Mesenchymal stem cell (in vitro differentiated cells and primary cell): ENCODE measurements at regions not wholly inside any gene's neighbourhood (a gene's known extent, or its start where the extent isn't known, plus 50 kb on each side); places are given as distances from the start of the nearest gene placed in this dataset.
A peak's percentile ranks its signal among the peaks of the same experiment; 100 is the strongest.

ENCODE experiments used
- DNase-seq: peaks from one replicate; pipeline ENCODE4 v3.0.0-alpha.2; 2013
- H2AFZ ChIP-seq: one replicate; pipeline ENCODE4 v1.6.1; 2013; ENCODE audit warnings: low read depth, mild to moderate bottlenecking, control low read depth, inconsistent platforms, low read length, moderate library complexity
- H2AK5ac ChIP-seq: 2 replicates; pipeline ENCODE4 v1.6.1; 2013; ENCODE audit warnings: low read length, moderate library complexity, mild to moderate bottlenecking, inconsistent platforms; ENCODE audit not compliant: severe bottlenecking
- H2BK120ac ChIP-seq: one replicate; pipeline ENCODE4 v1.6.1; 2013; ENCODE audit warnings: low read depth, mild to moderate bottlenecking, inconsistent platforms, low read length, moderate library complexity
- H2BK12ac ChIP-seq, 2 experiments: one replicate each; pipeline ENCODE4 v1.6.1; 2013; ENCODE audit warnings: inconsistent platforms in 2 of 2, low read length in 2 of 2, mild to moderate bottlenecking in 2 of 2, moderate library complexity in 2 of 2, control low read depth in 1 of 2
- H2BK15ac ChIP-seq: one replicate; pipeline ENCODE4 v1.6.1; 2013; ENCODE audit warnings: mild to moderate bottlenecking, low read depth, inconsistent platforms; ENCODE audit not compliant: poor library complexity, severe bottlenecking
- H2BK5ac ChIP-seq: 2 replicates; pipeline ENCODE4 v1.6.1; 2013; ENCODE audit warnings: low read depth, mild to moderate bottlenecking, low read length, control low read depth, inconsistent platforms; ENCODE audit not compliant: poor library complexity, severe bottlenecking
- H3K14ac ChIP-seq, 2 experiments: one replicate each; pipeline ENCODE4 v1.6.1; 2013; ENCODE audit warnings: inconsistent platforms in 2 of 2, low read length in 2 of 2, control low read depth in 1 of 2, mild to moderate bottlenecking in 1 of 2, moderate library complexity in 1 of 2
- H3K18ac ChIP-seq, 2 experiments: one replicate each; pipeline ENCODE4 v1.6.1; 2013; ENCODE audit warnings: inconsistent platforms in 2 of 2, low read length in 2 of 2, control low read depth in 1 of 2, low read depth in 1 of 2, mild to moderate bottlenecking in 1 of 2
- H3K23ac ChIP-seq, 2 experiments: one replicate each; pipeline ENCODE4 v1.6.1; 2013; ENCODE audit warnings: inconsistent platforms in 2 of 2, low read length in 2 of 2, mild to moderate bottlenecking in 2 of 2, moderate library complexity in 2 of 2, control low read depth in 1 of 2
- H3K27ac ChIP-seq: 2 replicates; pipeline ENCODE4 v1.5.1; 2013; ENCODE audit warnings: mild to moderate bottlenecking, moderate library complexity, low read length, control low read depth, inconsistent platforms; ENCODE audit not compliant: poor library complexity, severe bottlenecking
- H3K27me3 ChIP-seq, 2 experiments: 2 replicates each; pipeline versions ENCODE4 v1.6.1 to v1.7.0; 2013; ENCODE audit warnings: low read length in 2 of 2, mild to moderate bottlenecking in 2 of 2, moderate library complexity in 2 of 2, control low read depth in 1 of 2, inconsistent platforms in 1 of 2; ENCODE audit not compliant: control insufficient read depth in 1 of 2, insufficient read depth in 1 of 2
- H3K36me3 ChIP-seq, 2 experiments: 2 replicates each; pipeline versions ENCODE4 v1.6.1 to v1.7.0; 2013; ENCODE audit warnings: low read length in 2 of 2, control low read depth in 1 of 2, inconsistent platforms in 1 of 2, low read depth in 1 of 2, mild to moderate bottlenecking in 1 of 2; ENCODE audit not compliant: insufficient read depth in 2 of 2, control insufficient read depth in 1 of 2
- H3K4ac ChIP-seq, 2 experiments: one replicate each; pipeline ENCODE4 v1.6.1; 2013; ENCODE audit warnings: inconsistent platforms in 2 of 2, low read length in 2 of 2, mild to moderate bottlenecking in 2 of 2, moderate library complexity in 2 of 2, control low read depth in 1 of 2, low read depth in 1 of 2
- H3K4me1 ChIP-seq: 2 replicates; pipeline ENCODE4 v1.6.1; 2013; ENCODE audit warnings: low read depth, low read length, control low read depth; ENCODE audit not compliant: control insufficient read depth, insufficient read depth
- H3K4me2 ChIP-seq: 2 replicates; pipeline ENCODE4 v1.6.1; 2013; ENCODE audit warnings: low read length, mild to moderate bottlenecking, inconsistent platforms; ENCODE audit not compliant: poor library complexity, severe bottlenecking
- H3K4me3 ChIP-seq, 2 experiments: 2 replicates each; pipeline versions ENCODE4 v1.5.1 to v1.7.0; 2013; ENCODE audit warnings: low read length in 2 of 2, mild to moderate bottlenecking in 2 of 2, control low read depth in 1 of 2, low read depth in 1 of 2; ENCODE audit not compliant: insufficient read depth in 1 of 2
- H3K79me1 ChIP-seq: replicated peaks from 2 replicates; pipeline ENCODE4 v1.6.1; 2013; ENCODE audit warnings: mild to moderate bottlenecking, control low read depth, low read length, inconsistent platforms; ENCODE audit not compliant: poor library complexity, severe bottlenecking
- H3K9ac ChIP-seq: 2 replicates; pipeline ENCODE4 v1.7.0; 2013; ENCODE audit warnings: mild to moderate bottlenecking, low read length, moderate library complexity
- H3K9me3 ChIP-seq: 2 replicates; pipeline ENCODE4 v1.7.0; 2013; ENCODE audit warnings: mild to moderate bottlenecking, low read length; ENCODE audit not compliant: control insufficient read depth
- H4K8ac ChIP-seq: one replicate; pipeline ENCODE4 v1.6.1; 2013; ENCODE audit warnings: inconsistent platforms, mild to moderate bottlenecking, low read length, moderate library complexity
- H4K91ac ChIP-seq: one replicate; pipeline ENCODE4 v1.6.1; 2013; ENCODE audit warnings: mild to moderate bottlenecking, low read length, inconsistent platforms
- WGBS: methylation state at CpG from one replicate; pipeline ENCODE4 v1.1.7; 2013; ENCODE audit warnings: mixed read lengths; 5-methylcytosine and 5-hydroxymethylcytosine counted together

- Histone ChIP-seq H3K4me3 (no peak overlapping the region), H3K4me2 (peak overlapping the region; percentile 52), H2BK15ac (no peak overlapping the region), H3K79me1 (no peaks in the 10 kb centered on the region), H2AK5ac (peak overlapping the region; percentile 66), H3K27me3 (no peaks in the 10 kb centered on the region), H2BK5ac (no peak overlapping the region), H3K27ac (peak overlapping the region; percentile 88), H4K91ac (no peak overlapping the region), H3K18ac (peak overlapping the region in 1 of 2 experiments; percentile 21), H3K36me3 (no peaks in the 10 kb centered on the region), H2AFZ (no peak overlapping the region), H3K4ac (no peak overlapping the region), H3K9me3 (no peaks in the 10 kb centered on the region), H3K4me1 (peaks cover 7% of the 10 kb centered on the region), H4K8ac (no peak overlapping the region), H2BK120ac (no peak overlapping the region), H3K9ac (no peak overlapping the region), H3K23ac (no peak overlapping the region), H2BK12ac (no peak overlapping the region), H3K14ac (no peak overlapping the region)
- no peak for DNase-seq
- WGBS: 78% methylated on average over 5 of the region's 8 CpGs
These were observed 223.6 kb upstream of the CELF2 start for GRCh38 chr10:10794046-10794445.

GRCh38 chr10:10794791-10795191 is 222.9 kb upstream of the CELF2 start:
- Histone ChIP-seq H2BK15ac (no peak overlapping the region), H2BK5ac (peak overlapping the region; percentile 67), H3K4me3 (no peak overlapping the region), H3K27ac (peak overlapping the region; percentile 69), H2AFZ (no peak overlapping the region), H3K79me1 (no peaks in the 10 kb centered on the region), H3K9ac (no peak overlapping the region), H3K36me3 (no peaks in the 10 kb centered on the region), H2BK12ac (no peak overlapping the region), H2AK5ac (peak overlapping the region; percentile 21), H3K18ac (peak overlapping the region; percentile 41 to 62), H3K9me3 (no peaks in the 10 kb centered on the region), H3K4me2 (peak overlapping the region; percentile 9), H4K8ac (no peak overlapping the region), H3K23ac (no peak overlapping the region), H3K4ac (peak overlapping the region in 1 of 2 experiments; percentile 25), H4K91ac (no peak overlapping the region), H3K27me3 (no peaks in the 10 kb centered on the region), H3K14ac (no peak overlapping the region), H3K4me1 (peaks cover 7% of the 10 kb centered on the region), H2BK120ac (no peak overlapping the region)
- DNase-seq: peak; percentile 93
- WGBS: 19% methylated on average over 5 of the region's 5 CpGs

- Histone ChIP-seq H3K23ac (no peak overlapping the region), H2BK15ac (no peak overlapping the region), H4K91ac (no peak overlapping the region), H2BK12ac (peak overlapping the region in 1 of 2 experiments; percentile 63), H2AK5ac (peak overlapping the region; percentile 95), H3K79me1 (no peaks in the 10 kb centered on the region), H2AFZ (no peak overlapping the region), H3K4me1 (peaks cover 7% of the 10 kb centered on the region), H3K27ac (peak overlapping the region; percentile 81), H3K9me3 (no peaks in the 10 kb centered on the region), H3K27me3 (no peaks in the 10 kb centered on the region), H4K8ac (no peak overlapping the region), H3K36me3 (no peaks in the 10 kb centered on the region), H3K9ac (peak overlapping the region; percentile 93), H3K4me3 (peak overlapping the region in 1 of 2 experiments; percentile 58), H3K4ac (no peak overlapping the region), H3K4me2 (peak overlapping the region; percentile 9), H2BK120ac (no peak overlapping the region), H3K14ac (no peak overlapping the region), H3K18ac (peak overlapping the region in 1 of 2 experiments; percentile 40), H2BK5ac (no peak overlapping the region)
- DNase-seq: peak; percentile 44
- WGBS: 100% methylated on average over 2 of the region's 8 CpGs
These were observed 221.5 kb upstream of the CELF2 start for GRCh38 chr10:10796061-10796773.

GRCh38 chr10:10796774-10797415 is 220.8 kb upstream of the CELF2 start:
- Histone ChIP-seq H3K4me1 (peaks cover 7% of the 10 kb centered on the region), H2BK5ac (no peak overlapping the region)
- WGBS: 30% methylated on average over 4 of the region's 6 CpGs

More at GRCh38 chr10:10796774-10797415, 220.8 kb upstream of the CELF2 start:
- no peak overlapping the region for H4K91ac ChIP-seq
- no peak overlapping the region for H2BK120ac ChIP-seq
- H3K14ac ChIP-seq: no peak overlapping the region
- H3K9ac ChIP-seq: peak overlapping the region; percentile 93
- no peaks in the 10 kb centered on the region for H3K9me3 ChIP-seq
- peak; percentile 53 for DNase-seq
- H2AFZ ChIP-seq: no peak overlapping the region
- H2BK15ac ChIP-seq: no peak overlapping the region
- H3K23ac ChIP-seq: no peak overlapping the region
- H3K27me3 ChIP-seq: no peaks in the 10 kb centered on the region
- no peaks in the 10 kb centered on the region for H3K36me3 ChIP-seq
- H3K4me2 ChIP-seq: peak overlapping the region; percentile 27
- no peak overlapping the region for H4K8ac ChIP-seq
- peak overlapping the region in 1 of 2 experiments; percentile 58 for H3K4me3 ChIP-seq
- H3K27ac ChIP-seq: peak overlapping the region; percentile 81
- H3K79me1 ChIP-seq: no peaks in the 10 kb centered on the region
- no peak overlapping the region for H3K18ac ChIP-seq
- no peak overlapping the region for H2BK12ac ChIP-seq
- no peak overlapping the region for H2AK5ac ChIP-seq
- H3K4ac ChIP-seq: peak overlapping the region in 1 of 2 experiments; percentile 11
